MV-4-11 (cell line): ENCODE measurements at regions not wholly inside any gene's neighbourhood (a gene's known extent, or its start where the extent isn't known, plus 50 kb on each side); places are given as distances from the start of the nearest gene placed in this dataset.
"Not testable (repeated sequence)": the region's sequence is repeated elsewhere in the genome, so short reads cannot be mapped to it uniquely, and the experiment has no call there.

Experiments used
- DNase-seq: peaks from one replicate; lab custom pipeline; 2025; lab: John Stamatoyannopoulos, UW

- DNase-seq, result no peak
These were observed 102.9 kb upstream of the PAX2 start for GRCh38 chr10:100642295-100642994.

GRCh38 chr10:100645091-100645490 is 100.3 kb upstream of the PAX2 start:
- no peak for DNase-seq

DNA sequence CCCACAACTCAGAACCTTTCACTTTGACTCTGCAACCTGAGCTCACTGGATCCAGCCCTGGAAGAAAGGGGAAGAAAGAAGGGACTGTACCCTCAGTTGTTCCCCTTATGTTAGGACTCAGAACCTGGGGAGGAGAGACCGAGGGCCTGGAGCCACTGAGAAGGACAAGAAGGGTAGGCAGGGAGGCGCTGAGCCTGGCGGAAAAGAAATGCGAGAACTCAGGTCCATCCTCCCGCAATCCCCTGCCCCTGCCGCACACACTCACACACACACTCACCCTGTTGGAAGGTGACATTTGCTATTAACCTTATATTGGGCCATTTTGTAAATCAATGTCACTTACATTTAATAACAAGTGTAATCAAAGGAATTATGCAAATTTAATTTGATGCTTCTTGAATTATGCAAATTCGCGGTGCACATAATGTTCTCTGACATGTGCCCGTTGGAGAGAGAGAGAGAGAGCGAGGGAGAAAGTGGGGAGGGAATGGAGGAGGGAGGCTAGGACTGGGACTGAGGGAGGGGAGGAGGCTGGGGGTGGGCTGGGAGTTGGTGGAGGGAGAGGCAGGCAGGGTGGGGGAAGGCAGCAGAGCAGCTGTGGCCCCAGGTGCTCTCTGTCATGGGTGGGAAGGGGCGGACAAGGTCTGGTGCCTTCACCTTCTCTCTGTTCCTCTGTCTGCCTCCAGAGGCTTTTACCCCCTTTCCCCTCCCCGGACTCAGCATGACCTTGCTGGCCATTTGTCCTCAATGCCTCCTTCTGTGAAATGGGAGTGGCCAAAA is 99.6 kb upstream of the PAX2 start:
- DNase-seq, result no peak

GRCh38 chr10:100647928-100648327 is 97.5 kb upstream of the PAX2 start:
- DNase-seq, result no peak

DNA sequence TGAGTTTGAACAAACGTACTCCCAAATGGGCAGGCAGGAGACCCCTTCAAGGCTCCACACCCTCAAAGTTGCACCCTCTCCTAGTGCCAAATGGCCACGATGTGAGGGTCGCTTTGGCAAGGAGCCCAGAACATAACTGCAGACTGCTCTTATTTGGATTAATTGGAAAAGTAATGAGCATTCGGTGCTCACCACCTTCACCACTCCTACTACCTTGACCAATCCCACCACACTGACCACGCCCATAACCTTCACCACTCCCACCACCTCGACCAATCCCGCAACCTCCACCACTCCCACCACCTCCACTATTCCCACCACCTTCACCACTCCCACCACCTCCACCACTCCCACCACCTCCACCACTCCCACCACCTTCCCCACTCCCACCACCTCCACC is 94.7 kb upstream of the PAX2 start:
- no peak for DNase-seq

- not testable (repeated sequence) for DNase-seq
These were observed 94.3 kb upstream of the PAX2 start for GRCh38 chr10:100651099-100651498.

- DNase-seq, result no peak
These were observed 93.5 kb upstream of the PAX2 start for GRCh38 chr10:100651916-100652315.

DNA sequence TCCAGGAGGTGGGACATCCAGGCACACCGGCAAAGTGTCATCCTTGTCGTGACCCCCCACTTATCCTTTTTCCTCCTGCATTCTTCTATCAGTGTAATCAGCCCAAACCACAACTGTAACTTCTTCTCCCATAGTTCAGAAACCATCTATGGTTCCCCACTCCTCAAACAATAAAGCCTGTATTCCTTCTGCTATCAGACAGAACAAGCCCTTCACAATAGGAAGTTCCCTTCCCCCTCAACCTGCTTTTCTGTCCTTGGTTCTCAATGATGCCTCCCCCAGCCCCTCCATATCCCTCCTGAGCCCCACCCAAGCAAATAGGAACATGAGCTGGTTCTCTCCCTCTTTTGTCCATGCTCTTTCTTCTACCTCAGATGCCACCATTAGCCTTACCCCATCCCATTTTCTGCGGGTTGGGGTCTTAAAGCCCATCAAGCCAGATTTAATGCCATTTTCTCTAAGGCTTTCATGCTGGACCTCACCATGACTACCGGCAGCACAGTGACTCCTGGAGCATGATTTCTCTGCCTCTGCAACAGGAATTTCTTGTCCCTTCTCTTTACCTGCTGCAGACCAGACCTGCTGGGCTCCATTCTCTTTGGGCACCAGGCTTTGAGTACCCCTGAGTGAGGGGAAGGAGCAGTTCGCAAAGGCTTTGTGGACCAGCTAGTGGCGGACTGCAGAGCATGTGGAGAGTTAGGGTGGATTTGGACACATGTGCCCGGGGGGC is 92.8 kb upstream of the PAX2 start:
- DNase-seq, result no peak

DNA sequence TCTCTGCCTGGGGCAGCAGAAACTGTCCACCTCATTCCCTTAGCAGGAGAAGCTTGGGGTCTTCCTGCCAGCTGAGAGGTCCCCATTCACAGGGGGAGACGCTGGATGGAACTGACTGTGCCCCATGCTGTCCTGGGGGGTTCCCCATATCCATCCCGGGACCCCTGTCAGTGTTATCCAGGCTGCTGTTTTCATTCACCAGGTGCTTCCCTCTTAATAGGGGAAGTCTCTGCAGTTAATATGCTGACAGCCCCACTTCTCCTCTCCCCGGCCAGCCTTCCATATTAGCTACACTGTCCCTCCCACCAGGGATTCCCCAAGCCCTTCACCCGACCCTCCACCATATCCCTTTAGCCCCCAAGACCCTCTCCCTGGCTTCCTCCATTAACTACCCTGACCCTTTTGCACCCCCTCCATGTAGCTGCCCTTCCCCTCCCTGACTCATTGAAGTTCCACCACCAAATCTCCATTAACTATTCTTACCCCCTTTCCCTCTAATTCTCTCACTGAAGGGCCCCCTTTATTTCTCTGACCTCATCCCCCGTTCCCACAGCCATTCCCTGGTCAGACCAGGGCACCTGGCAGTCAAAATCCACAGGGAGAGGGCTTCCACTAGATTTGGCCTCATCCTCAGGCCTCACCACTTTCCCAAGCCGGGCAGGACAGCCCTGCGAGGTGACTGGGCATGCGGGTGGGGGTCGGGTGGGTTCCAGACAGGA is 92.0 kb upstream of the PAX2 start:
- DNase-seq, result no peak

DNA sequence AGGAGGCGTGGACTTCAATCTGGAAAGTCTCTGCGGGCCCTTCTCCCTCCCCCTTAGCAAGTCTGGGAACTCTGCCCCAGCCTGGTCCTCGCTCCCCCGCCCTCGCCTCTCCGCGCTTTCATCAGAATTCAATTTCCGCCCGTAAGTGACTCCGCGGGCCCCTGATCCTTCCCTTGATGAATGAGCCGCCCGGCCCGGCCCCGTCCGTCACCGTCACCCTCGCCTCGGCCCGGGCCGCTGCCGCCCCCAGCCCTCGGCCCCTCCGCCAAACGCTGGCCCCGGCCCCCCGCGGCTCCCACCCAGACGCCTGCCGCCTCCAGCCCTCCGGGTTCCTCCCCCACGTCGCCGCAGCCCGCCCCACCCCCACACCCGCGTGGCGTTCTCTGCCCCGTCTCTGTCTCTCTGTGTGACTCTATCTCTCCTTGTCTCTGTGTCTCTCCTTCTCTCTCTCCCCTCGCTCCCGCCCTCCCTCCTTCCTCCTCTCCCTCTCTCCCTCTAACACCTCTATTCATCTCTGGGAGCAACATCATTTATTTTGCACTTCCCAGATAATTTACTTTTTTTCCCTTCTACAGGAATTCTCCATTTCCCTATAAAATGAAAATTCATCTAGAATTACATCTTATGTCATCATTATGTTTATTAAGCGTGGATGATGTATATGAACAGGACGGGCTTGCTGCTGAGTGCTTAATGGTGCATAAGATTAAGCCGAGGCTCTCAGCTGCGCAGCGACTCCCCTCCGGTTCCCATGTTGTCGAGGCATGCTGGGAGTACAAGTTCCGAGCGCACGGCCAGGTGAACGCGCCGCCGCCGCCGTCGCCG is 91.2 kb upstream of the PAX2 start:
- no peak for DNase-seq

DNA sequence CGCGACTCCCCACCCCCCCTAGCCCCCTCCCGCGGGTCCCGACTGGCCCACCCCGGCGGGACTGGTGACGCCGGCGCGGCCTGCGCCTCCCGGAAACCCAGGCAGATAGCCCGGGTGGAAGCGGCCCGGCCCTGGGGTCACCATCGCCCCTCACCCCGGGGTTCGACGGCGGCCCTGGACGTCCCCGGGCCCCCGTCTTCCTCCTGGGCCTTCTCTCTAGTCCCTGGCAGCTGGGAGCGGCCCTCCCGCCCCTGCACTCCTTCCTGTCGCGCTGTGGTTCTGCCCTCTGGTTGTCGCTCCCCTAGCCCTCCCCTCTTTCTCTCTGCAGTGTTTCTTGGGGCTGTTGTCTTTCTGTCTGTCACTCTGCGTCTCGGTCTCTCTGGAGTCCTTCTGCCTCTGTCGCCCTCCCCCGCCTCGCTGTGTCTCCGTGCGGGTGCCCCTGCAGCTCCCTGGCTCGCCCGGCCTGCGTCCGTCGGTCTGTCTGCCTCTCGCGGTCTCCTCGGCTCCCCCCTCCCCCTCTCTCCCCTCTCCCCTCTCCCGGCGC is 90.5 kb upstream of the PAX2 start:
- DNase-seq, result no peak

- no peak for DNase-seq
These were observed 90.0 kb upstream of the PAX2 start for GRCh38 chr10:100655326-100655759.

- DNase-seq, result no peak
These were observed 89.5 kb upstream of the PAX2 start for GRCh38 chr10:100655760-100656421.

DNA sequence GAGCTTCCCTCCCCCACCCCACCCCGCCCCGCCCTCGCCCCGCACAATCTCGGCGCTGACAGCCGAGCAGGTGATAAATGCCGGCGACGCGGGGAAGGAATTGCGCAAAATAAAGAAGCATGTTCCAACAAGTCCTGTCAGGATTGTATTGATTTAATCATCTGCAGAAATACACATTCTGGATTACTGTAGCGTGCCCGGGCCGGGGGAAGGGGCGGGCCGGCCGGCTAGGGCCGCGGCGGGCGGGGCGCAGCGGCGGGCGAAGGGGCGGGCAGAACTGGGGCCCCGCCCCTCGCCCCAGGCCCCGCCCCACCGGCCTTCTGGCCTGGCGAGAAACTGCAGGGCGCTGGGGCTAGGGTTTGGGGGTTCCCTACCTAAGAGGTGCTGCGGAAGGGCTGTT is 88.9 kb upstream of the PAX2 start:
- no peak for DNase-seq

- DNase-seq, result no peak
These were observed 87.1 kb upstream of the PAX2 start for GRCh38 chr10:100658269-100658668.

GRCh38 chr10:100659361-100660098 is 85.9 kb upstream of the PAX2 start:
- DNase-seq, result no peak

- no peak for DNase-seq
These were observed 85.0 kb upstream of the PAX2 start for GRCh38 chr10:100660365-100660764.

GRCh38 chr10:100660945-100661344 is 84.4 kb upstream of the PAX2 start:
- DNase-seq, result no peak

DNA sequence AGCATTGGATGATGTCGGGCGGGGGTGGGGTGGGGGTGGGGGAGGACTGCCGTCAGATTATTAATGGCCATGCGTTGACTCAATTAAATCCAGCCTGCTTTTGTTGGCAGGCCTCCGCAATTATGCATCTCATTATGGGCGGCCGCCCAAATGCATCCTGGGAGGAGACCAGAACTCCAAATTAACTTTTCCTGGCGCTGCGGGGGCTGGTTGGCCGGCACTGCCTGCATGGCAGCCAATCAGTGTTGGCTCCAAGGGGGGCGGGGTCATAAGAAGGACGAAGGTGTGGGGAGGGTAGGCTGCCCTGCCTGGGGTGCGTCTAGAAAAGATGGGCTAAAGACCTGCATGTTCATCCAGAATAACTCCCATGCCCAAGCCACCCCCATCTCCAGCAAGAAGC is 83.9 kb upstream of the PAX2 start:
- no peak for DNase-seq

DNA sequence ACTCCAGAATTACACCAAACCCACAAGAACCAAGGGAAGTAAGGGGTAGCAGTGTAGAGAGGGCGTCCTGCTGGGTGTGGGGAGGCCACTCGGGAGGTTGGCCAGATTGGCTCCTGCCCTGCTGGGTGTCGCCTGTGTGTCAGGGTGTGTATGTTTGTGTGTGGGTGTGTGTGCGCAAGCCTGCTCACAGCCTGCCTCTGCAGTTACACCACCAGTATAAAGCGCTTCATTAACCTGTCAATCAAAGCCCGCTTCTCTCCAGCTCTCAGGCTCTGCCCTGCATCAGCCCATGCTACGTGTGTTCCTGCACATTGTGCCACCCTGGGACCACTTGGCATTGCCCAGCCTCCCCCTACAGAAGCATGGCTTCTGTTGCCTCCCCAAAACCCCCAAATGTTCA is 83.3 kb upstream of the PAX2 start:
- DNase-seq, result no peak
